ENCODE measurements at regions not wholly inside any gene's neighbourhood (a gene's known extent, or its start where the extent isn't known, plus 50 kb on each side); places are given as distances from the start of the nearest gene placed in this dataset.

GRCh38 chr9:12956261-12956660 is 181.4 kb downstream of the LURAP1L start:
- no peak for TF ChIP-seq CTCF (conservative IDR thresholded peaks at IDR 0.05; ENCODE audit: low read depth, low read length)
- DNase-seq (ENCODE audit: low read depth) = no peak
- H3K4me3 ChIP-seq (ENCODE audit: low read depth, low read length) = no peak overlapping the region

GRCh38 chr9:12956805-12957204 is 182.0 kb downstream of the LURAP1L start:
- no peak for DNase-seq (ENCODE audit: low read depth)
- H3K4me3 ChIP-seq (ENCODE audit: low read depth, low read length) = no peak overlapping the region
- no peak for TF ChIP-seq CTCF (conservative IDR thresholded peaks at IDR 0.05; ENCODE audit: low read depth, low read length)

DNA sequence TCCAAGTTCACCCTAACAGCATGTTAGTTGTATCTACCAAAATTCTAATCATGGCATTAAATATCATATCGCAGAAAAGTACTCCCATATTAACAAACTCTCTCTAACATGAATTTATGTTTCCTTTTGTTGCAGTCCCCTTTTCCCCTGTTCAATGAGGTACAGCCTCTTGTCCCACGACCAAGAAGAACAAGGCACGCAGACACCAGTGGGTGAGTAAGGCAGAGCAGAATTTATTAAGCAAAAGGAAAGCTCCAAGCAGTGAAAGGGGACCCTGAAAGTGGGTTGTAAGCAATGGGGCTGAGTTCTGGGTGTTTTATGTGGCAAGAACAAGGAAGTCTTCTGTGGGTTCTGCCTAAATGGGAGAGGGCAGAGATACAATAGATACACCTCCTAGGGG is 183.5 kb downstream of the LURAP1L start:
- no peak overlapping the region for H3K4me3 ChIP-seq (ENCODE audit: low read depth, low read length)
- TF ChIP-seq CTCF (conservative IDR thresholded peaks at IDR 0.05; ENCODE audit: low read depth, low read length) = no peak
- no peak for DNase-seq (ENCODE audit: low read depth)

DNA sequence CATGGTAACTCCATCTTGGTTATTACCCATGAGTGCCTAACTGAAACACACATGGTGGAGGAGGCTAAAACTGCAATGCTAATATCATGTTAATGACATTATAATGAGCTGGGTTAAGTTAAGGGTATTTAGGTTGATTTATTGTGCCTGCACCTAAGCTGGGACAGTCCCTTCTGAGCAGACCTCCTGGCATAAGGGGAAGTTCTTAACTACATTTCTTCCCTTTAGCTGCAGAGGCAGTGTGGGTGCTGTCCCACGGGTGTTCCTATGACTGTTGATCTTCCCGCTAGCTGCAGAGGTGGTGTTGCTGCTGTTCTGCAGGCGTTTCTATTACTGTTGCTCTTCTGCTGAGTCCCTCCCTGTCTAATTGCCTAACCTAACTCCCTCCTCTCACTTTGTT is 183.9 kb downstream of the LURAP1L start:
- no peak overlapping the region for H3K4me3 ChIP-seq (ENCODE audit: low read depth, low read length)
- no peak for DNase-seq (ENCODE audit: low read depth)
- no peak for TF ChIP-seq CTCF (conservative IDR thresholded peaks at IDR 0.05; ENCODE audit: low read depth, low read length)

GRCh38 chr9:12961276-12961809 is 186.5 kb downstream of the LURAP1L start:
- no peak for TF ChIP-seq CTCF (conservative IDR thresholded peaks at IDR 0.05; ENCODE audit: low read depth, low read length)
- DNase-seq (ENCODE audit: low read depth) = no peak
- H3K4me3 ChIP-seq (ENCODE audit: low read depth, low read length) = no peak overlapping the region

- no peak for TF ChIP-seq CTCF (conservative IDR thresholded peaks at IDR 0.05; ENCODE audit: low read depth, low read length)
- H3K4me3 ChIP-seq (ENCODE audit: low read depth, low read length) = no peak overlapping the region
- DNase-seq (ENCODE audit: low read depth) = no peak
Observed at GRCh38 chr9:12963537-12963936, 188.7 kb downstream of the LURAP1L start.

DNA sequence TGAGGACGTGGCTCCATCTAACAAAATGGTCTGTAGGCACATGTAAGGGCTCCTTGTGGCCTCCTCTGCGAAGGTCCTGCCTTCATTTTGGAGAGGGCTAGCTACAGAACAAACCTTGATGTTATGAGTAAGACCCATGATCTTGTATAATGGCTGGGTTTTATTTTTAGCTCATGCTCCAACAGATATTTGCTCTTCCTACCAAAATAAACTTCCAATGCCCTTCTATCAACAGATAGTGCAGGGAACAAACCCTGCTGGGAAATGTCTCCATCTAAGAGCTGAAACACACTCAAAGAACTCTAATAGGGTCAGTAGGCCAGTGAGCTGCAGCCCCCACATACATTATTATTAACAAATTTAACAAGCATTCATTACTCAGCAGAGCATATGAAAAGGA is 189.5 kb downstream of the LURAP1L start:
- no peak for TF ChIP-seq CTCF (conservative IDR thresholded peaks at IDR 0.05; ENCODE audit: low read depth, low read length)
- no peak overlapping the region for H3K4me3 ChIP-seq (ENCODE audit: low read depth, low read length)
- no peak for DNase-seq (ENCODE audit: low read depth)
